CD14-positive monocyte (primary cell): ENCODE measurements at regions not wholly inside any gene's neighbourhood (a gene's known extent, or its start where the extent isn't known, plus 50 kb on each side); places are given as distances from the start of the nearest gene placed in this dataset.

Source experiments
- DNase-seq, 3 donors: peaks; one replicate each; pipeline ENCODE4 v3.0.0-alpha.2; 2011 to 2022
- H2AFZ ChIP-seq: 2 replicates; pipeline ENCODE4 v1.6.0; 2012; ENCODE audit warnings: mild to moderate bottlenecking, low read depth, low read length, inconsistent platforms; ENCODE audit not compliant: insufficient read depth, poor library complexity, severe bottlenecking
- H3K27ac ChIP-seq, 2 donors: 1 replicate in 1 of 2; 2 replicates in 1 of 2; pipeline ENCODE4 v1.5.1; 2012 to 2013; ENCODE audit warnings: low read length in 2 of 2, control low read depth in 1 of 2, inconsistent platforms in 1 of 2, low read depth in 1 of 2, mild to moderate bottlenecking in 1 of 2
- H3K27me3 ChIP-seq, 2 donors: one replicate each; pipeline versions ENCODE4 v1.6.0 to v1.6.1; 2011 to 2013; ENCODE audit warnings: low read length in 2 of 2; ENCODE audit not compliant: control insufficient read depth in 2 of 2, insufficient read depth in 2 of 2
- H3K36me3 ChIP-seq, 2 donors: replicated peaks in 1 of 2; 1 replicate in 1 of 2; 2 replicates in 1 of 2; pipeline versions ENCODE4 v1.5.1 to v1.6.1; 2012 to 2013; ENCODE audit warnings: low read length in 2 of 2, control low read depth in 1 of 2, inconsistent platforms in 1 of 2, mild to moderate bottlenecking in 1 of 2; ENCODE audit not compliant: insufficient read depth in 2 of 2, control insufficient read depth in 1 of 2
- H3K4me1 ChIP-seq, 2 donors: 1 replicate in 1 of 2; 2 replicates in 1 of 2; pipeline versions ENCODE4 v1.5.1 to v1.6.1; 2012 to 2013; ENCODE audit warnings: low read length in 2 of 2, control low read depth in 1 of 2, inconsistent platforms in 1 of 2, mild to moderate bottlenecking in 1 of 2, moderate library complexity in 1 of 2; ENCODE audit not compliant: insufficient read depth in 2 of 2, control insufficient read depth in 1 of 2
- H3K4me2 ChIP-seq: replicated peaks from 2 replicates; pipeline ENCODE3; 2012; ENCODE audit warnings: low read length, moderate library complexity, mild to moderate bottlenecking; ENCODE audit not compliant: poor library complexity, severe bottlenecking; ENCODE audit errors: extremely low read depth
- H3K4me3 ChIP-seq, 3 experiments: fragments of 200-600 bp in 1 of 3; sonication (generic) in 1 of 3; replicated peaks in 1 of 3; 1 replicate in 2 of 3; 2 replicates in 1 of 3; pipeline ENCODE4 v1.5.1; 2011 to 2013; ENCODE audit warnings: low read length in 3 of 3, mild to moderate bottlenecking in 3 of 3, control low read depth in 2 of 3, low read depth in 2 of 3, inconsistent platforms in 1 of 3, moderate library complexity in 1 of 3
- H3K79me2 ChIP-seq: 2 replicates; pipeline ENCODE4 v1.6.0; 2012; ENCODE audit warnings: mild to moderate bottlenecking, control low read depth, inconsistent platforms, low read length, moderate library complexity; ENCODE audit not compliant: insufficient read depth
- H3K9ac ChIP-seq: 2 replicates; pipeline ENCODE4 v1.6.0; 2017; ENCODE audit warnings: low read length, mild to moderate bottlenecking; ENCODE audit not compliant: insufficient read depth, poor library complexity, severe bottlenecking
- H3K9me3 ChIP-seq, 2 donors: replicated peaks in 1 of 2; 1 replicate in 1 of 2; 2 replicates in 1 of 2; pipeline versions ENCODE4 v1.5.1 to v1.6.1; 2012 to 2013; ENCODE audit warnings: low read length in 2 of 2, control low read depth in 1 of 2; ENCODE audit not compliant: control insufficient read depth in 1 of 2, insufficient read depth in 1 of 2
- H4K20me1 ChIP-seq: 2 replicates; pipeline ENCODE4 v1.6.0; 2012; ENCODE audit warnings: mild to moderate bottlenecking, low read length, control low read depth, moderate library complexity; ENCODE audit not compliant: insufficient read depth
- H3K27ac Mint-ChIP-seq, 7 donors: one replicate each; pipeline ENCODE4 v1.8.0; 2020; ENCODE audit warnings: mild to moderate bottlenecking in 7 of 7, mixed read lengths in 7 of 7, moderate library complexity in 6 of 7, inconsistent platforms in 2 of 7
- H3K27me3 Mint-ChIP-seq, 3 donors: one replicate each; pipeline ENCODE4 v1.8.0; 2021 to 2022; ENCODE audit warnings: low read depth in 3 of 3, mild to moderate bottlenecking in 3 of 3, mixed read lengths in 3 of 3, moderate library complexity in 3 of 3, inconsistent platforms in 1 of 3
- H3K36me3 Mint-ChIP-seq, 2 donors: one replicate each; pipeline ENCODE4 v1.8.0; 2020; ENCODE audit warnings: mixed read lengths in 2 of 2, inconsistent platforms in 1 of 2, mild to moderate bottlenecking in 1 of 2
- H3K4me1 Mint-ChIP-seq: one replicate; pipeline ENCODE4 v1.8.0; 2020; ENCODE audit warnings: mild to moderate bottlenecking, mixed read lengths
- H3K4me3 Mint-ChIP-seq, 2 donors: one replicate each; pipeline ENCODE4 v1.8.0; 2020; ENCODE audit warnings: mild to moderate bottlenecking in 2 of 2, mixed read lengths in 2 of 2, moderate library complexity in 1 of 2
- H3K9me3 Mint-ChIP-seq, 7 donors: one replicate each; pipeline ENCODE4 v1.8.0; 2020 to 2022; ENCODE audit warnings: mixed read lengths in 7 of 7, mild to moderate bottlenecking in 6 of 7, moderate library complexity in 6 of 7, inconsistent platforms in 2 of 7
- CTCF ChIP-seq: fragments of 200-600 bp; IDR thresholded peaks from one replicate; pipeline ENCODE4 v1.8.0; 2022; ENCODE audit warnings: antibody characterized with exemption, mild to moderate bottlenecking
- WGBS: methylation state at CpG from one replicate; pipeline ENCODE4 v1.1.5; 2013; ENCODE audit warnings: missing lambda C conversion rate; ENCODE audit not compliant: insufficient coverage; 5-methylcytosine and 5-hydroxymethylcytosine counted together
- intact Hi-C, 2 donors: fragments of 100-400 bp; cut with micrococcal nuclease; formaldehyde crosslinking; loops; one replicate each; pipeline versions ENCODE4 v1.15.0 to v1.15.1; 2023

GRCh38 chr21:19731251-19731650 is 1267.0 kb upstream of the NCAM2 start:
- Histone ChIP-seq H3K27me3 (no peaks in the 10 kb centered on the region), H2AFZ (no peak overlapping the region), H3K4me1 (no peaks in the 10 kb centered on the region), H3K36me3 (no peaks in the 10 kb centered on the region), H3K9me3 (peaks cover 3 to 10% of the 10 kb centered on the region in 2 donors), H3K4me3 (no peak overlapping the region), H3K27ac (no peak overlapping the region), H4K20me1 (no peaks in the 10 kb centered on the region), H3K4me2 (no peak overlapping the region), H3K9ac (no peak overlapping the region), H3K79me2 (no peaks in the 10 kb centered on the region)
- Mint-ChIP-seq H3K9me3 (peaks cover 3 to 15% (median 10%) of the 10 kb centered on the region in 7 donors), H3K27ac (no peak overlapping the region), H3K4me1 (no peaks in the 10 kb centered on the region), H3K4me3 (no peak overlapping the region), H3K27me3 (peaks cover 0 to 2% (median 0%) of the 10 kb centered on the region in 3 donors), H3K36me3 (no peaks in the 10 kb centered on the region)
- TF ChIP-seq CTCF = no peak
- no peak for DNase-seq
- no CpG with 5 or more reads among the region's 2 CpGs for WGBS
- intact Hi-C loops = no loop called here

GRCh38 chr21:19759836-19760235 is 1238.4 kb upstream of the NCAM2 start:
- intact Hi-C loops = no loop called here
- Histone ChIP-seq H3K9ac (no peak overlapping the region), H2AFZ (no peak overlapping the region), H3K27me3 (no peaks in the 10 kb centered on the region), H4K20me1 (no peaks in the 10 kb centered on the region), H3K4me3 (no peak overlapping the region), H3K4me1 (no peaks in the 10 kb centered on the region), H3K4me2 (no peak overlapping the region), H3K27ac (no peak overlapping the region), H3K9me3 (peaks cover 6 to 13% of the 10 kb centered on the region in 2 donors), H3K36me3 (no peaks in the 10 kb centered on the region), H3K79me2 (no peaks in the 10 kb centered on the region)
- Mint-ChIP-seq H3K4me3 (no peak overlapping the region), H3K36me3 (no peaks in the 10 kb centered on the region), H3K27me3 (no peaks in the 10 kb centered on the region), H3K9me3 (peaks cover 3 to 16% (median 6%) of the 10 kb centered on the region in 7 donors), H3K4me1 (no peaks in the 10 kb centered on the region), H3K27ac (no peak overlapping the region)
- no peak for DNase-seq
- TF ChIP-seq CTCF = no peak
- WGBS = no CpG with 5 or more reads among the region's 19 CpGs
